SK-N-MC (cell line): ENCODE measurements at regions not wholly inside any gene's neighbourhood (a gene's known extent, or its start where the extent isn't known, plus 50 kb on each side); places are given as distances from the start of the nearest gene placed in this dataset.

Experiments used
- EZH2 ChIP-seq: fragments of 200-600 bp; sonication (generic); IDR thresholded peaks from one replicate; pipeline ENCODE4 v1.6.1; 2017; ENCODE audit warnings: antibody characterized with exemption
- POLR2AphosphoS5 ChIP-seq: IDR thresholded peaks from 2 replicates; pipeline ENCODE4 v1.6.1; 2012; ENCODE audit warnings: mild to moderate bottlenecking, low read depth, low read length, borderline replicate concordance

DNA sequence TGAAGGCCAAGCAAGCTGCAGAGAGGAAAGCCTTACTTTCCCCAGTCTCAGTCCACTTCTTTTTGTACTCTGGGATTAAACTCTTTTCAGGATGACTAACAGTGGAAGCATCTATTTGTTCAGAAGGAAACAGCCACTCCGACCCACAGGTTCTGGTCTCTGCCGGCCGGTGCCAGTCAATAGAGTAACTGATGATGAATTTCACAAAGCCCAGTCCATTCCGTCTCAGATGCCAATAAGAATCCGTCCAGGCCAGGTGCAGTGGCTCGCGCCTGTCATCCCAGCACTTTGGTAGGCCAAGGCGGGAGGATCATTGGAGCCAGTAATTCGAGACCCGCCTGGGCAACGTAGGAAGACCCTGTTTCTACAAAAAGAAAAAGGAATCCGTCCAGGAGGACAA, 58.5 kb upstream of the HELT start:
- TF ChIP-seq EZH2 (no peak), POLR2AphosphoS5 (no peak)
